Liver (tissue), 7 donors: ENCODE measurements at regions not wholly inside any gene's neighbourhood (a gene's known extent, or its start where the extent isn't known, plus 50 kb on each side); places are given as distances from the start of the nearest gene placed in this dataset.
A peak's percentile ranks its signal among the peaks of the same experiment; 100 is the strongest.
"Not testable (repeated sequence)": the region's sequence is repeated elsewhere in the genome, so short reads cannot be mapped to it uniquely, and the experiment has no call there.

Experiments used
- DNase-seq: peaks from one replicate; pipeline ENCODE4 v3.0.0-alpha.2; 2017; ENCODE audit warnings: low spot score
- H3K27ac ChIP-seq, 2 donors: one replicate each; pipeline ENCODE4 v1.7.0; 2013; ENCODE audit warnings: inconsistent platforms in 2 of 2, low read length in 2 of 2, control low read depth in 1 of 2, low read depth in 1 of 2, mild to moderate bottlenecking in 1 of 2
- H3K27me3 ChIP-seq, 4 donors: one replicate each; pipeline versions ENCODE4 v1.6.1 to v1.7.0; 2013; ENCODE audit warnings: low read length in 3 of 4, inconsistent platforms in 1 of 4, mild to moderate bottlenecking in 1 of 4, moderate library complexity in 1 of 4; ENCODE audit not compliant: control insufficient read depth in 4 of 4, insufficient read depth in 4 of 4
- H3K36me3 ChIP-seq, 4 donors: one replicate each; pipeline versions ENCODE4 v1.6.1 to v1.7.0; 2013; ENCODE audit warnings: low read length in 3 of 4, mild to moderate bottlenecking in 3 of 4, low read depth in 1 of 4, moderate library complexity in 1 of 4; ENCODE audit not compliant: control insufficient read depth in 4 of 4, insufficient read depth in 3 of 4
- H3K4me1 ChIP-seq, 4 donors: one replicate each; pipeline versions ENCODE4 v1.6.1 to v1.7.0; 2013; ENCODE audit warnings: low read length in 3 of 4, mild to moderate bottlenecking in 3 of 4, moderate library complexity in 1 of 4; ENCODE audit not compliant: control insufficient read depth in 4 of 4, insufficient read depth in 4 of 4
- H3K4me3 ChIP-seq, 3 donors: one replicate each; pipeline versions ENCODE4 v1.6.1 to v1.7.0; 2013; ENCODE audit warnings: low read length in 3 of 3, control low read depth in 1 of 3, low read depth in 1 of 3, mild to moderate bottlenecking in 1 of 3
- H3K9ac ChIP-seq, 2 donors: one replicate each; pipeline ENCODE4 v1.7.0; 2013; ENCODE audit warnings: low read length in 2 of 2, mild to moderate bottlenecking in 2 of 2, moderate library complexity in 2 of 2, control low read depth in 1 of 2, low read depth in 1 of 2
- H3K9me3 ChIP-seq, 4 donors: one replicate each; pipeline versions ENCODE4 v1.6.1 to v1.7.0; 2013; ENCODE audit warnings: low read length in 3 of 4; ENCODE audit not compliant: control insufficient read depth in 4 of 4
- FOXA1 ChIP-seq: IDR thresholded peaks from 2 replicates; pipeline ENCODE4 v1.6.1; 2016; ENCODE audit warnings: antibody characterized with exemption
- FOXA2 ChIP-seq: IDR thresholded peaks from 2 replicates; pipeline ENCODE4 v1.6.1; 2016; ENCODE audit warnings: antibody characterized with exemption
- HNF4A ChIP-seq, 2 donors: conservative IDR thresholded peaks; 2 replicates each; pipeline ENCODE4 v1.6.1; 2016; ENCODE audit warnings: antibody characterized with exemption in 2 of 2, mild to moderate bottlenecking in 2 of 2
- HNF4G ChIP-seq: IDR thresholded peaks from 2 replicates; pipeline ENCODE4 v1.6.1; 2016; ENCODE audit warnings: antibody characterized with exemption
- JUND ChIP-seq, 2 donors: IDR thresholded peaks; 2 replicates each; pipeline ENCODE4 v1.6.1; 2016; ENCODE audit warnings: antibody characterized with exemption in 2 of 2
- MAX ChIP-seq: IDR thresholded peaks from 2 replicates; pipeline ENCODE4 v1.6.1; 2016; ENCODE audit warnings: antibody characterized with exemption
- NR2F2 ChIP-seq: IDR thresholded peaks from 2 replicates; pipeline ENCODE4 v1.6.1; 2016; ENCODE audit warnings: antibody characterized with exemption
- RAD21 ChIP-seq, 2 donors: IDR thresholded peaks; 2 replicates each; pipeline ENCODE4 v1.6.1; 2016; ENCODE audit warnings: antibody characterized with exemption in 2 of 2, mild to moderate bottlenecking in 2 of 2
- RXRA ChIP-seq, 2 donors: IDR thresholded peaks; 2 replicates each; pipeline ENCODE4 v1.6.1; 2017 to 2018; ENCODE audit warnings: antibody characterized with exemption in 2 of 2, mild to moderate bottlenecking in 1 of 2
- SP1 ChIP-seq: IDR thresholded peaks from 2 replicates; pipeline ENCODE4 v1.6.1; 2018; ENCODE audit warnings: antibody characterized with exemption, mild to moderate bottlenecking
- WGBS: extraction: QIAGEN DNeasy Blood & Tissue Kit; methylation state at CpG from one replicate; pipeline ENCODE4 v1.1.7; 2013; 5-methylcytosine and 5-hydroxymethylcytosine counted together
- TF ChIP-seq, protein P1 (sequence below): IDR thresholded peaks from 2 replicates; pipeline ENCODE4 v1.6.1; 2016; ENCODE audit warnings: antibody characterized with exemption
- TF ChIP-seq, protein P2 (sequence below): IDR thresholded peaks from 2 replicates; pipeline ENCODE4 v1.6.1; 2016; ENCODE audit warnings: antibody characterized with exemption, mild to moderate bottlenecking
- donor health status: healthy.
- donor health status: healthy.
- donor health status: healthy.
- donor health status: healthy.

DNA sequence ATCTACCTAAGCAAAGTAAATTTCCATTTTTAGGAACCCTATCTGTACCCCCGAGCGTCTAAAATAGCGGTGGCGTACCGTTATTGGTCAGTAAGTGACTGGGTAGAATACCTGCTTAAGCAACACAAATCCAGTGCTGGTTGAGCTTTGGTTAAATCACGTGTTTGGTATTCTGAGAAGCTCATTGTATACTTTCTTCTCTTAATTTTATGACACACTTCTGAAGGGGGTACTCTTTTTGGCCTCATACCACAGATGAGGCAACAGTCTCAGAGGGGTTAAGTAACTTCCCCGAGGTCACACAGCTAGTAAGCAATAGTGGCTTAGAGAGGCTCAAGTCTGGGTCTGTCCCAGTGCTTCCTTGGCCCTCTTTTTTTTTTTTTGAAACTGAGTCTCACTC lies 151.2 kb downstream of the TFAP2C start (continued):
- no peak for TF ChIP-seq JUND (IDR thresholded peaks at IDR 0.05)

- 49% methylated on average over 12 of the region's 12 CpGs for WGBS
- no peaks in the 10 kb centered on the region for H3K27me3 ChIP-seq
- TF ChIP-seq HNF4A (conservative IDR thresholded peaks at IDR 0.05): no peak
- TF ChIP-seq SP1: no peak
- TF ChIP-seq NR2F2: no peak
- TF ChIP-seq FOXA1: no peak
- peak in 1 of 2 donors; percentile 19 for TF ChIP-seq RXRA (IDR thresholded peaks at IDR 0.05)
Observed at GRCh38 chr20:56781108-56781739, 152.1 kb downstream of the TFAP2C start.

DNA sequence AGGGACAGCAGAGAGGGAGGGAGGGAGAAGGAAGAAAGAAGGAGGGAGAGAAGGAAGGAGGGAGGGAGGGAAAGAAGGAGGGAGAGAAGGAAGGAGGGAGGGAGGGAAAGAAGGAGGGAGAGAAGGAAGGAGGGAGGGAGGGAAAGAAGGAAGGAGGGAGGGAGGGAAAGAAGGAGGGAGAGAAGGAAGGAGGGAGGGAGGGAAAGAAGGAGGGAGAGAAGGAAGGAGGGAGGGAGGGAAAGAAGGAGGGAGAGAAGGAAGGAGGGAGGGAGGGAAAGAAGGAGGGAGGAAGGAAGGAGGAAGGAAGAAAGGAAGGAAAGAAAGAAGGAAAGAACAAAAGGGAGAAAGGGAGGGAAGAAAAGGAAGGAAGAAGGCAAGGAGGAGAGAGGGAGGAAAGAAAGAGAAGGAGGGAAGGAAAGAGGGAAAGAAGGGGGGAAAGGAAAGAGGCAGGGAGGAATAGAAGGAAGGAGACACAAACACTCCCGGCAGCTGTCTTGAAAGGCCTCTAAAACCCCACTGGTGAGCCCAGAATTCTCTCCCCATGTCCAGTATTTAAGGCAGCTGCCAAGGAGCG lies 153.0 kb downstream of the TFAP2C start:
- H3K9ac ChIP-seq, H3K4me3 ChIP-seq, H3K36me3 ChIP-seq, H3K27ac ChIP-seq, DNase-seq, H3K9me3 ChIP-seq, H3K4me1 ChIP-seq, H3K27me3 ChIP-seq: not testable (repeated sequence)
- WGBS: 82% methylated on average over 2 of the region's 2 CpGs

More at GRCh38 chr20:56781108-56781739, 152.1 kb downstream of the TFAP2C start:
- Histone ChIP-seq H3K27ac (no peak overlapping the region), H3K9ac (no peak overlapping the region), H3K4me1 (peaks cover 4 to 8% (median 7%) of the 10 kb centered on the region in 4 donors), H3K9me3 (no peaks in the 10 kb centered on the region), H3K36me3 (no peaks in the 10 kb centered on the region), H3K4me3 (no peak overlapping the region)
- no peak for DNase-seq

DNA sequence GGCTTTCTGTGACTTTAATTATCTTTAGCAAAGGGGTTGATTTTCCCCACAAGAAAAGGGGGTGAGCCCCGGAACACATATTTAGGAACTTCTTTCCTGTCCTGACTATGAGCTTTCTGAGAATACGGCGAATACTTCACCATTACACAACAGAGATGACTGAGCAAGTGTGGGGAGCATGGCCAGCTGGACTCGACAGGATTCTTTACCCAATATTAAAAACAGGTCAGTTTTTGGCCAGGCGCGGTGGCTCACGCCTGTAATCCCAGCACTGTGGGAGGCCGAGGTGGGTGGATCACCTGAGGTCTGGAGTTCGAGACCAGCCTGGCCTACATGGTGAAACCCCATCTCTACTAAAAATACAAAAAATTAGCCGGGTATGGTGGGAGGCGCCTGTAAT lies 153.7 kb downstream of the TFAP2C start:
- 90% methylated on average over 11 of the region's 11 CpGs for WGBS
- DNase-seq, H3K27me3 ChIP-seq, H3K9me3 ChIP-seq, H3K9ac ChIP-seq, H3K36me3 ChIP-seq, H3K4me3 ChIP-seq, H3K27ac ChIP-seq: not testable (repeated sequence)
- peaks cover 6 to 12% (median 12%) of the 10 kb centered on the region in 4 donors for H3K4me1 ChIP-seq

DNA sequence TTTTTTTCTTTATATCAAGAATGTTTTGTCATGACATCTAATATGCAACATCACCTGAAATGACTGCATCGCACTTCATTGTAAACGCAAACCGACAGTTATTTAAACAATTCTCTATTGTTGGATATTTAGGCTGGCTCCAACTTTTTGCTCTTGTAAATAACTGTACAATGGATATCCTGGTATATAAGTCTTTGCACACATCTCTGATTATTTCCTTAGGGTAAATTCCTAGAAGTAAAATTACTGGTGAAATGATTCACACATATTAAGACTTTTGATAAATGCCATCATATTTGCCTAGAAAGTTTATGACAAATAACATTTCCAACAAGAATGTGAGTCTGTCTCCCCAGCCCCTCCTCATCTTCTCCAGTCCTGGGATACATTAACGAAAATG lies 154.7 kb downstream of the TFAP2C start:
- no peak overlapping the region for H3K4me3 ChIP-seq
- no peak overlapping the region for H3K27ac ChIP-seq
- no peak for TF ChIP-seq MAX
- no peak for TF ChIP-seq RXRA (IDR thresholded peaks at IDR 0.05)
- no peak for TF ChIP-seq SP1
- TF ChIP-seq, protein P1, sequence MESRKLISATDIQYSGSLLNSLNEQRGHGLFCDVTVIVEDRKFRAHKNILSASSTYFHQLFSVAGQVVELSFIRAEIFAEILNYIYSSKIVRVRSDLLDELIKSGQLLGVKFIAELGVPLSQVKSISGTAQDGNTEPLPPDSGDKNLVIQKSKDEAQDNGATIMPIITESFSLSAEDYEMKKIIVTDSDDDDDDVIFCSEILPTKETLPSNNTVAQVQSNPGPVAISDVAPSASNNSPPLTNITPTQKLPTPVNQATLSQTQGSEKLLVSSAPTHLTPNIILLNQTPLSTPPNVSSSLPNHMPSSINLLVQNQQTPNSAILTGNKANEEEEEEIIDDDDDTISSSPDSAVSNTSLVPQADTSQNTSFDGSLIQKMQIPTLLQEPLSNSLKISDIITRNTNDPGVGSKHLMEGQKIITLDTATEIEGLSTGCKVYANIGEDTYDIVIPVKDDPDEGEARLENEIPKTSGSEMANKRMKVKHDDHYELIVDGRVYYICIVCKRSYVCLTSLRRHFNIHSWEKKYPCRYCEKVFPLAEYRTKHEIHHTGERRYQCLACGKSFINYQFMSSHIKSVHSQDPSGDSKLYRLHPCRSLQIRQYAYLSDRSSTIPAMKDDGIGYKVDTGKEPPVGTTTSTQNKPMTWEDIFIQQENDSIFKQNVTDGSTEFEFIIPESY: no peak
- no peak for TF ChIP-seq HNF4G
- TF ChIP-seq RAD21 (IDR thresholded peaks at IDR 0.05): no peak
- TF ChIP-seq, protein P2, sequence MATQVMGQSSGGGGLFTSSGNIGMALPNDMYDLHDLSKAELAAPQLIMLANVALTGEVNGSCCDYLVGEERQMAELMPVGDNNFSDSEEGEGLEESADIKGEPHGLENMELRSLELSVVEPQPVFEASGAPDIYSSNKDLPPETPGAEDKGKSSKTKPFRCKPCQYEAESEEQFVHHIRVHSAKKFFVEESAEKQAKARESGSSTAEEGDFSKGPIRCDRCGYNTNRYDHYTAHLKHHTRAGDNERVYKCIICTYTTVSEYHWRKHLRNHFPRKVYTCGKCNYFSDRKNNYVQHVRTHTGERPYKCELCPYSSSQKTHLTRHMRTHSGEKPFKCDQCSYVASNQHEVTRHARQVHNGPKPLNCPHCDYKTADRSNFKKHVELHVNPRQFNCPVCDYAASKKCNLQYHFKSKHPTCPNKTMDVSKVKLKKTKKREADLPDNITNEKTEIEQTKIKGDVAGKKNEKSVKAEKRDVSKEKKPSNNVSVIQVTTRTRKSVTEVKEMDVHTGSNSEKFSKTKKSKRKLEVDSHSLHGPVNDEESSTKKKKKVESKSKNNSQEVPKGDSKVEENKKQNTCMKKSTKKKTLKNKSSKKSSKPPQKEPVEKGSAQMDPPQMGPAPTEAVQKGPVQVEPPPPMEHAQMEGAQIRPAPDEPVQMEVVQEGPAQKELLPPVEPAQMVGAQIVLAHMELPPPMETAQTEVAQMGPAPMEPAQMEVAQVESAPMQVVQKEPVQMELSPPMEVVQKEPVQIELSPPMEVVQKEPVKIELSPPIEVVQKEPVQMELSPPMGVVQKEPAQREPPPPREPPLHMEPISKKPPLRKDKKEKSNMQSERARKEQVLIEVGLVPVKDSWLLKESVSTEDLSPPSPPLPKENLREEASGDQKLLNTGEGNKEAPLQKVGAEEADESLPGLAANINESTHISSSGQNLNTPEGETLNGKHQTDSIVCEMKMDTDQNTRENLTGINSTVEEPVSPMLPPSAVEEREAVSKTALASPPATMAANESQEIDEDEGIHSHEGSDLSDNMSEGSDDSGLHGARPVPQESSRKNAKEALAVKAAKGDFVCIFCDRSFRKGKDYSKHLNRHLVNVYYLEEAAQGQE: no peak
- no peak for TF ChIP-seq FOXA2
- DNase-seq: no peak
- H3K36me3 ChIP-seq: no peaks in the 10 kb centered on the region
- H3K4me1 ChIP-seq: peaks cover 9 to 21% (median 16%) of the 10 kb centered on the region in 4 donors
- no peak overlapping the region for H3K9ac ChIP-seq
- no peaks in the 10 kb centered on the region for H3K27me3 ChIP-seq
- WGBS: 83% methylated on average over 4 of the region's 4 CpGs
- H3K9me3 ChIP-seq: no peaks in the 10 kb centered on the region
